GM12864 (cell line): ENCODE measurements at regions not wholly inside any gene's neighbourhood (a gene's known extent, or its start where the extent isn't known, plus 50 kb on each side); places are given as distances from the start of the nearest gene placed in this dataset.

Experiments
- DNase-seq: peaks from one replicate; pipeline ENCODE4 v3.0.0-alpha.2; 2011; ENCODE audit warnings: low read depth
- H3K4me3 ChIP-seq: 2 replicates; pipeline ENCODE4 v1.5.1; 2011; ENCODE audit warnings: mild to moderate bottlenecking, low read depth, low read length, control low read depth
- CTCF ChIP-seq: IDR thresholded peaks from 2 replicates; pipeline ENCODE4 v1.5.1; 2011; ENCODE audit warnings: low read depth, mild to moderate bottlenecking, moderate library complexity, low read length, control low read depth, inconsistent platforms; ENCODE audit errors: missing control alignments

- no peak for DNase-seq
- H3K4me3 ChIP-seq, result no peak overlapping the region
- TF ChIP-seq CTCF, result no peak
Observed at GRCh38 chr4:65083076-65083475, 587.2 kb downstream of the EPHA5 start.

- no peak overlapping the region for H3K4me3 ChIP-seq
- no peak for DNase-seq
- TF ChIP-seq CTCF, result no peak
Observed at GRCh38 chr4:65071564-65071963, 598.7 kb downstream of the EPHA5 start.

- H3K4me3 ChIP-seq, result no peak overlapping the region
- DNase-seq, result no peak
- TF ChIP-seq CTCF, result no peak
Observed at GRCh38 chr4:65069177-65069576, 601.1 kb downstream of the EPHA5 start.

GRCh38 chr4:65066106-65066505 lies 604.2 kb downstream of the EPHA5 start:
- TF ChIP-seq CTCF, result no peak
- H3K4me3 ChIP-seq, result no peak overlapping the region
- DNase-seq, result no peak

GRCh38 chr4:65063601-65064000 lies 606.7 kb downstream of the EPHA5 start:
- no peak for DNase-seq
- TF ChIP-seq CTCF, result no peak
- no peak overlapping the region for H3K4me3 ChIP-seq

DNA sequence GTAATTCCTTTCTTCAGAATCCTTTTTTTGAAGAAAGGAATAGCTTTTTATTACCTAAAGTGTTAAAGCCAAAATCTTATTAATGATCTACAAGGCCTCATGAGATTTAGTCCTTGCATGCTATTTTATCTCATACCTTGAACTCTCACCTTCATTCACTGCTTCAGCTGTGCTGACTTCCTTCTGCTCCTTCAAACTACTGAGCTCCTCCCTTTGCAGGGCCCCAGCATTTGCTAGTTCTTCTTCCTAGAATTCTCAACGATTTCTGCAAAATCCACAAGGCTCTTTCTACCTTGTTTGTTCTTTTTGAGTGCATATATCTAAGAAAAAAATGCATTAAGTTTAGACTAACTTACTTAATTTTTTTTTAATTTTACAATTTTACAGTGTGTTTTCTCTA lies 619.5 kb downstream of the EPHA5 start:
- TF ChIP-seq CTCF, result no peak
- no peak overlapping the region for H3K4me3 ChIP-seq
- no peak for DNase-seq

DNA sequence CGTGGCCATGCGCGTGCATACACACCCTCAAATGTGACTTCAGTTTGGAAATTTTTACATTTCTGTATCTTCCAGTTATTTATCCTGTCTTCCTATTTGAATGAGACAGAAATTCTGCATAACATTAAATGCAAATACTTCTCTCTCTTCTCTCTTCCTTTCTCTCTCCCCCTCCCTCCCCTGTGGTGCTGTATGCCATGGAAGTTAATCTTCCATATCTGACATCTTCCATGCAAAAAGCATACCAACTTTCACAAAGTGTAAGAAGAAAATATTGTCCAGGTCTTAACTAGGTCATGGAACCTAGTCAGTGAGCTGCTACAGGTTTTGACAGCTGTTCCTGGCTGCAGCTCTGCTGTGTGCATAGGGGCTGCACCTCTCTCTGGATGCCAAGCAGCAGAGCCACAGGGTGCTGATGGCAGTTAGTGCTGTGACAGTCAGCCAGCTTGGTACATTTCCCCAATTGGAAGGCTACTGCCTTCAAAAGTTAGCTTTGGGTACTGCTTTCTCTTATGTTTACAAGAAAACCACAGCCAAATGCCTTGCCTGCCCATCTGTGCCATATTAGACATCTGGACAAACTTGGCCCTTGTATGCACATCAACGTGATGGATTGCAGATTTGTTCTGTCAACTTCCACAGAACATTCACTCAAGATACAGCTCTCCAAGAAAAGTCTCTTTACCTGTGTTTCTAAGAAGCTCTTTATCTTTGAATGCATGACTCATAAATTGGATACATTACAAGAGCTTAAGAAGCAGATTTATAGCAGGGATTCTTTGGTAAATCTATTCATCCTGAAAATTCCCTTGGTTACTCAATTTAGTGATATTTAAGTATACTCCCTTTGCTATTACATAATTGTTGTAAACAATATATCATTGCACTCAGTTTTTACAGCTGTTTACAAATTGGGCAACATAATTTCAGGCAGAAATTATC lies 623.8 kb downstream of the EPHA5 start:
- no peak for DNase-seq
- no peak overlapping the region for H3K4me3 ChIP-seq
- no peak for TF ChIP-seq CTCF
